Limb (tissue), 2 donors: ENCODE measurements at regions not wholly inside any gene's neighbourhood (a gene's known extent, or its start where the extent isn't known, plus 50 kb on each side); places are given as distances from the start of the nearest gene placed in this dataset.
A peak's percentile ranks its signal among the peaks of the same experiment; 100 is the strongest.
"Not testable (repeated sequence)": the region's sequence is repeated elsewhere in the genome, so short reads cannot be mapped to it uniquely, and the experiment has no call there.

Source experiments
- DNase-seq, 2 donors: peaks; one replicate each; pipeline ENCODE4 v3.0.0-alpha.2; 2016; ENCODE audit errors: extremely low spot score in 2 of 2

- DNase-seq, result no peak
Measured at GRCh38 chr16:5193861-5194260, 96.3 kb upstream of the EEF2KMT start.

GRCh38 chr16:5188989-5189352 lies 91.4 kb upstream of the EEF2KMT start:
- no peak for DNase-seq

GRCh38 chr16:5188318-5188988 lies 90.9 kb upstream of the EEF2KMT start:
- no peak for DNase-seq

- no peak for DNase-seq
Measured at GRCh38 chr16:5187402-5187952, 89.9 kb upstream of the EEF2KMT start.

GRCh38 chr16:5186381-5186903 lies 88.8 kb upstream of the EEF2KMT start:
- no peak for DNase-seq

GRCh38 chr16:5176505-5176904 lies 78.9 kb upstream of the EEF2KMT start:
- DNase-seq, result no peak

GRCh38 chr16:5175266-5175665 lies 77.7 kb upstream of the EEF2KMT start:
- DNase-seq, result peak; percentile 12 to 47

GRCh38 chr16:5166486-5166885 lies 68.9 kb upstream of the EEF2KMT start:
- no peak for DNase-seq

- not testable (repeated sequence) for DNase-seq
Measured at GRCh38 chr16:5165429-5165828, 67.8 kb upstream of the EEF2KMT start.

- not testable (repeated sequence) for DNase-seq
Measured at GRCh38 chr16:5162801-5163200, 65.2 kb upstream of the EEF2KMT start.

- DNase-seq, result not testable (repeated sequence)
Measured at GRCh38 chr16:5161888-5162287, 64.3 kb upstream of the EEF2KMT start.

- DNase-seq, result not testable (repeated sequence)
Measured at GRCh38 chr16:5160010-5160409, 62.4 kb upstream of the EEF2KMT start.

GRCh38 chr16:5159537-5159936 lies 61.9 kb upstream of the EEF2KMT start:
- not testable (repeated sequence) for DNase-seq

- DNase-seq, result no peak
Measured at GRCh38 chr16:5158494-5158893, 60.9 kb upstream of the EEF2KMT start.

GRCh38 chr16:5156486-5156885 lies 58.9 kb upstream of the EEF2KMT start:
- not testable (repeated sequence) for DNase-seq

GRCh38 chr16:5154006-5154405 lies 56.4 kb upstream of the EEF2KMT start:
- DNase-seq, result not testable (repeated sequence)

GRCh38 chr16:5151409-5151808 lies 53.8 kb upstream of the EEF2KMT start:
- not testable (repeated sequence) for DNase-seq
